Astrocyte (in vitro differentiated cells and primary cell): ENCODE measurements at regions not wholly inside any gene's neighbourhood (a gene's known extent, or its start where the extent isn't known, plus 50 kb on each side); places are given as distances from the start of the nearest gene placed in this dataset.

ENCODE experiments used
- EZH2 ChIP-seq: IDR thresholded peaks from 2 replicates; pipeline ENCODE4 v1.6.1; 2012; ENCODE audit warnings: mild to moderate bottlenecking, low read length, inconsistent platforms; ENCODE audit not compliant: insufficient read depth
- TF ChIP-seq, protein P1 (sequence below): IDR thresholded peaks from 2 replicates; pipeline ENCODE4 v1.5.1; 2011; ENCODE audit warnings: low read depth, mild to moderate bottlenecking, inconsistent platforms, low read length, moderate library complexity; ENCODE audit not compliant: insufficient read depth

DNA sequence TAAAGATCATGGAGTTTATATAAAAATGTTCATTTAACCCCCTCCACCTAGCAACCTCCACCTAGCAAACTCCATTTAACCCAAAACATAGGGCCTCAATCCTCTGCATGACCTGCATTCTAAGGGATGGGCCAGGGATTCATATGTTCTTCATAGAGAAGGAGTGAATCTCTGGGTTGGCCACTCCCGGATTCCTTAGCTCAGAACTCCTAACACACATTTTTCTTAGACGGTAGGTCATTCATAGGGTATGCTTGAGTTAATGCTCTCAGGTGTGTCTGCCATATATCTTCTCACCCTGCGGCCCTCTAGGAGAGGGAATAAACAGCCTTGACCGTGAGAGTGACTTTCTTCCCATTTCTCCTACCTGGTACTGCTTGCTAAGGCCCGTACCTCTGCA, 102.0 kb upstream of the IGSF10 start:
- TF ChIP-seq, protein P1, sequence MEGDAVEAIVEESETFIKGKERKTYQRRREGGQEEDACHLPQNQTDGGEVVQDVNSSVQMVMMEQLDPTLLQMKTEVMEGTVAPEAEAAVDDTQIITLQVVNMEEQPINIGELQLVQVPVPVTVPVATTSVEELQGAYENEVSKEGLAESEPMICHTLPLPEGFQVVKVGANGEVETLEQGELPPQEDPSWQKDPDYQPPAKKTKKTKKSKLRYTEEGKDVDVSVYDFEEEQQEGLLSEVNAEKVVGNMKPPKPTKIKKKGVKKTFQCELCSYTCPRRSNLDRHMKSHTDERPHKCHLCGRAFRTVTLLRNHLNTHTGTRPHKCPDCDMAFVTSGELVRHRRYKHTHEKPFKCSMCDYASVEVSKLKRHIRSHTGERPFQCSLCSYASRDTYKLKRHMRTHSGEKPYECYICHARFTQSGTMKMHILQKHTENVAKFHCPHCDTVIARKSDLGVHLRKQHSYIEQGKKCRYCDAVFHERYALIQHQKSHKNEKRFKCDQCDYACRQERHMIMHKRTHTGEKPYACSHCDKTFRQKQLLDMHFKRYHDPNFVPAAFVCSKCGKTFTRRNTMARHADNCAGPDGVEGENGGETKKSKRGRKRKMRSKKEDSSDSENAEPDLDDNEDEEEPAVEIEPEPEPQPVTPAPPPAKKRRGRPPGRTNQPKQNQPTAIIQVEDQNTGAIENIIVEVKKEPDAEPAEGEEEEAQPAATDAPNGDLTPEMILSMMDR, result no peak
- TF ChIP-seq EZH2, result no peak
